ENCODE measurements at regions not wholly inside any gene's neighbourhood (a gene's known extent, or its start where the extent isn't known, plus 50 kb on each side); places are given as distances from the start of the nearest gene placed in this dataset.

DNA sequence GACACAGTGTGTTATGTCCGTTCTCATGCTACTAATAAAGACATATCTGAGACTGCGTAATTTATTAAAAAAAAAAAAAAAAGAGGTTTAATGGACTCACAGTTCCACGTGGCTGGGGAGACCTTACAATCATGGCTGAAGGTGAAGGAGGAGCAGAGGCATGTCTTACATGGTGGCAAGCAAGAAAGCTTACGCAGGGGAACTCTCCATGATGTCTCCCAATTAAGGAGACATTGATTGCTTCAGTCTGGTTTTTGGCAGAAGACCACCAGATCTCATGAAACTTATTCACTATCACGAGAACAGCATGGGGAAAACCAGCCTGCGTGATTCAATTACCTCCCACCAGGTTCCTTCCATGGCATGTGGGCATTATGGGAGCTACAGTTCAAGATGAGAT is 221.8 kb downstream of the ASMT start:
- TF ChIP-seq CTCF (IDR thresholded peaks at IDR 0.05) (no peak), POLR2A (IDR thresholded peaks at IDR 0.05) (no peak)
